ENCODE measurements at regions not wholly inside any gene's neighbourhood (a gene's known extent, or its start where the extent isn't known, plus 50 kb on each side); places are given as distances from the start of the nearest gene placed in this dataset.

DNA sequence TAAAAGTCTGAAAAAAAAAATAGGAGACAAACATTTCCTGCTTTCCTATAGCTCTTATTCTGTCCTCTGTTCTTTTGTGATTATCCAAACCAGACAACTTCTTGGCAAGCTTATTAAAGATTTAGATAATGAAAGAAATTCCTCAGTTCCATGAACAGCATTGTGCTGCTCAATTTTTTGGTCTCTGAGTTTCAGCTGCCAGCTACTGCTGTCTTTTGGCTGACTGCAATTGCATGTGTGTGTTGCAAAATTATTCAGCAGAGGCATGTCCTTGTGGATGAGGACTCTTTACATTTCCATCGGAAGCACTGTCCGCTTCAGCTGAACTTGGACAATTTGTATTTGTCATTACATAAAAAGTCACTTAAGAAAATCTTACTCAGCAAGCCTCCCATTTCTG, 397.3 kb upstream of the RASGRP1 start:
- no peak for TF ChIP-seq EP300 (IDR thresholded peaks at IDR 0.05; ENCODE audit: borderline replicate concordance in 1 of 2, low read depth in 2 of 2, low read length in 2 of 2)
- no peak for TF ChIP-seq RFX5 (IDR thresholded peaks at IDR 0.05; ENCODE audit: borderline replicate concordance, low read depth, low read length)
- TF ChIP-seq CTCF (IDR thresholded peaks at IDR 0.05; ENCODE audit: control extremely low read depth in 1 of 3, insufficient read depth in 1 of 3, low read depth in 1 of 3, low read length in 3 of 3) = no peak
- TF ChIP-seq, protein P1, sequence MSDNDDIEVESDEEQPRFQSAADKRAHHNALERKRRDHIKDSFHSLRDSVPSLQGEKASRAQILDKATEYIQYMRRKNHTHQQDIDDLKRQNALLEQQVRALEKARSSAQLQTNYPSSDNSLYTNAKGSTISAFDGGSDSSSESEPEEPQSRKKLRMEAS (IDR thresholded peaks at IDR 0.05) = no peak
- no peak for TF ChIP-seq CEBPB (IDR thresholded peaks at IDR 0.05; ENCODE audit: low read depth, low read length)
- no peak for TF ChIP-seq CHD1 (IDR thresholded peaks at IDR 0.05; ENCODE audit: low read depth, low read length)
- no peak for TF ChIP-seq POLR2AphosphoS5 (IDR thresholded peaks at IDR 0.05; ENCODE audit: low read depth, low read length)
